ENCODE measurements at regions not wholly inside any gene's neighbourhood (a gene's known extent, or its start where the extent isn't known, plus 50 kb on each side); places are given as distances from the start of the nearest gene placed in this dataset.

DNA sequence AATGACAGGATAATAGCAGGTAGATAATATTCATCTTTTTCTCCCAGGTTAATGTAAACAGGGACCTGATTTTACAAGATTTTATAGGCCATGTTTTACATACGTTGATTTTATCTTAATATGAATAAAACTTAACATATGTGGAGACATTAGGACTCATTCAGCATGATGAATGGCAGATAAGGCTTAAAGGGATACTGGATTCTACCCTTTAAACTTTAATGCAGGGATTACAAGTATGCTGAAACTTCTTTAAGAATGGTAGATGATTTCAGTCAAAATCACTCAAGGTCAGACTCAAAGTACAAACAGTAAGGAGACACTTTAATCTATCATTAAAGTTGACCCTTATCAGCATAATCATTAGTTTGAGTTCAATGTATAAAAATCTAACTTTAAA, 274.5 kb upstream of the IZUMO3 start:
- Histone ChIP-seq H3K4me3 (ENCODE audit: low read depth, low read length, poor library complexity, severe bottlenecking) (no peak overlapping the region), H3K4me1 (ENCODE audit: insufficient read depth, low read length, poor library complexity, severe bottlenecking) (no peaks in the 10 kb centered on the region), H3K27me3 (replicated peaks; ENCODE audit: insufficient read depth, low read depth, low read length, poor library complexity) (no peaks in the 10 kb centered on the region), H3K27ac (ENCODE audit: low read depth, low read length, poor library complexity, severe bottlenecking) (no peak overlapping the region), H3K36me3 (ENCODE audit: insufficient read depth, low read length, poor library complexity, severe bottlenecking) (no peaks in the 10 kb centered on the region), H3K9me3 (ENCODE audit: low read depth, low read length, poor library complexity, severe bottlenecking) (no peaks in the 10 kb centered on the region)
- no peak for TF ChIP-seq EZH2 (IDR thresholded peaks at IDR 0.05; ENCODE audit: borderline replicate concordance, low read depth, low read length, poor library complexity, severe bottlenecking)
- TF ChIP-seq, protein P1, sequence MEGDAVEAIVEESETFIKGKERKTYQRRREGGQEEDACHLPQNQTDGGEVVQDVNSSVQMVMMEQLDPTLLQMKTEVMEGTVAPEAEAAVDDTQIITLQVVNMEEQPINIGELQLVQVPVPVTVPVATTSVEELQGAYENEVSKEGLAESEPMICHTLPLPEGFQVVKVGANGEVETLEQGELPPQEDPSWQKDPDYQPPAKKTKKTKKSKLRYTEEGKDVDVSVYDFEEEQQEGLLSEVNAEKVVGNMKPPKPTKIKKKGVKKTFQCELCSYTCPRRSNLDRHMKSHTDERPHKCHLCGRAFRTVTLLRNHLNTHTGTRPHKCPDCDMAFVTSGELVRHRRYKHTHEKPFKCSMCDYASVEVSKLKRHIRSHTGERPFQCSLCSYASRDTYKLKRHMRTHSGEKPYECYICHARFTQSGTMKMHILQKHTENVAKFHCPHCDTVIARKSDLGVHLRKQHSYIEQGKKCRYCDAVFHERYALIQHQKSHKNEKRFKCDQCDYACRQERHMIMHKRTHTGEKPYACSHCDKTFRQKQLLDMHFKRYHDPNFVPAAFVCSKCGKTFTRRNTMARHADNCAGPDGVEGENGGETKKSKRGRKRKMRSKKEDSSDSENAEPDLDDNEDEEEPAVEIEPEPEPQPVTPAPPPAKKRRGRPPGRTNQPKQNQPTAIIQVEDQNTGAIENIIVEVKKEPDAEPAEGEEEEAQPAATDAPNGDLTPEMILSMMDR (conservative IDR thresholded peaks at IDR 0.05; ENCODE audit: low read depth, low read length): no peak
- ChIA-PET POLR2A (ENCODE audit: low non-redundant PET) (no interaction called here), CTCF (no interaction called here)
- no TSS peak for BruUV-seq (replicated peaks)
- intact Hi-C loops (cut with micrococcal nuclease; ENCODE audit: unreplicated experiment): no loop called here
- no peak for DNase-seq (ENCODE audit: low spot score)

DNA sequence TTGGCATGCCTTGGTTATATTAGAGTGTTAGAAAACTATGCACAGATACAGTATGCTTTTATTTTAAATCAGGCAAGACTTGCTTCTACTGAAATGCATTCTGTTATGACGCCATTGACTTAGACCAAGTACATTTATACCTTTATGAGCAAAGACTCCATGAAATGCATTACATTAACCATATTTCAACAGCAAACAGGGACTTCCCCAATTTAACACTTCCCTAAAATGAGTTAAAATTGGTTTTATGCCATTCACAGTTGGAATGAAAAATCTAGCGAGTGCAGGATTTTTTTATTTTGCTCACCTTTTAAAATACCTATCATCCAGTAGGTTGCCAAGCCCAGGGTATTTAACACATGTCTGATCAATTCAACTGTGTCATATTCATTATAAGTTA, 272.1 kb upstream of the IZUMO3 start:
- BruUV-seq (replicated peaks): no TSS peak
- Histone ChIP-seq H3K4me3 (ENCODE audit: low read depth, low read length, poor library complexity, severe bottlenecking) (no peak overlapping the region), H3K36me3 (ENCODE audit: insufficient read depth, low read length, poor library complexity, severe bottlenecking) (no peaks in the 10 kb centered on the region), H3K27ac (ENCODE audit: low read depth, low read length, poor library complexity, severe bottlenecking) (no peak overlapping the region), H3K9me3 (ENCODE audit: low read depth, low read length, poor library complexity, severe bottlenecking) (no peaks in the 10 kb centered on the region), H3K4me1 (ENCODE audit: insufficient read depth, low read length, poor library complexity, severe bottlenecking) (no peaks in the 10 kb centered on the region), H3K27me3 (replicated peaks; ENCODE audit: insufficient read depth, low read depth, low read length, poor library complexity) (no peaks in the 10 kb centered on the region)
- intact Hi-C loops (cut with micrococcal nuclease; ENCODE audit: unreplicated experiment): no loop called here
- TF ChIP-seq EZH2 (IDR thresholded peaks at IDR 0.05; ENCODE audit: borderline replicate concordance, low read depth, low read length, poor library complexity, severe bottlenecking): no peak
- TF ChIP-seq, protein P1 (conservative IDR thresholded peaks at IDR 0.05; ENCODE audit: low read depth, low read length): no peak
- ChIA-PET POLR2A (ENCODE audit: low non-redundant PET) (no interaction called here), CTCF (no interaction called here)
- no peak for DNase-seq (ENCODE audit: low spot score)

DNA sequence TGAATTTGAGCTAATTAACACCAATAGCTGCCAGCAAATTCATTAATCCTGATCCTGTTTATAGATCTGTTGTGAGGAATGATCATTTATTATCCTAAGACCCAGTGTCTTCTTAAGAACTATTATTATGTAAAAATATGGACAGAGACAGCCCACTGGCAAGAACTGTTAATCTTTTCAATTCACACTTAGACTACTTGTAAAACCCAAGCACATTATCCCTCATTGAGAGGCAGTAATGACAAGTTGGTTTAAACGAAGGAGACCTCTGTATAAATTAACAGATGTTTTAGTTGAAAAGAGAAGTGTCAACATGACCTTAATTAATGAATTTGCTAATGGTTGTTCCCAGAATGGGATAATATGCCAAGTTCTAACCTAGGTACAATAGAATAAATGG, 270.3 kb upstream of the IZUMO3 start:
- TF ChIP-seq EZH2 (IDR thresholded peaks at IDR 0.05; ENCODE audit: borderline replicate concordance, low read depth, low read length, poor library complexity, severe bottlenecking): no peak
- TF ChIP-seq, protein P1 (conservative IDR thresholded peaks at IDR 0.05; ENCODE audit: low read depth, low read length): no peak
- intact Hi-C loops (cut with micrococcal nuclease; ENCODE audit: unreplicated experiment): no loop called here
- no peak for DNase-seq (ENCODE audit: low spot score)
- no TSS peak for BruUV-seq (replicated peaks)
- no peaks in the 10 kb centered on the region for H3K4me1 ChIP-seq (ENCODE audit: insufficient read depth, low read length, poor library complexity, severe bottlenecking)
- CTCF ChIA-PET: no interaction called here
- POLR2A ChIA-PET (ENCODE audit: low non-redundant PET): no interaction called here
- H3K27me3 ChIP-seq (replicated peaks; ENCODE audit: insufficient read depth, low read depth, low read length, poor library complexity): no peaks in the 10 kb centered on the region
- H3K9me3 ChIP-seq (ENCODE audit: low read depth, low read length, poor library complexity, severe bottlenecking): no peaks in the 10 kb centered on the region
- no peak overlapping the region for H3K27ac ChIP-seq (ENCODE audit: low read depth, low read length, poor library complexity, severe bottlenecking)
- H3K36me3 ChIP-seq (ENCODE audit: insufficient read depth, low read length, poor library complexity, severe bottlenecking): no peaks in the 10 kb centered on the region
- H3K4me3 ChIP-seq (ENCODE audit: low read depth, low read length, poor library complexity, severe bottlenecking): no peak overlapping the region

Measured in A673 (cell line).